Globus pallidus (tissue), 1 donor: ENCODE measurements at regions not wholly inside any gene's neighbourhood (a gene's known extent, or its start where the extent isn't known, plus 50 kb on each side); places are given as distances from the start of the nearest gene placed in this dataset.
A peak's percentile ranks its signal among the peaks of the same experiment; 100 is the strongest.

Experiments
- DNase-seq: peaks from one replicate; pipeline ENCODE4 v3.0.0-alpha.2; 2015; ENCODE audit warnings: low spot score

GRCh38 chr18:42137693-42138375 is 182.8 kb downstream of the PIK3C3 start:
- no peak for DNase-seq

- DNase-seq, result peak; percentile 5
Measured at GRCh38 chr18:42141439-42141838, 186.4 kb downstream of the PIK3C3 start.

- no peak for DNase-seq
Measured at GRCh38 chr18:42155024-42155423, 200.0 kb downstream of the PIK3C3 start.

GRCh38 chr18:42156281-42156680 is 201.2 kb downstream of the PIK3C3 start:
- DNase-seq, result no peak

GRCh38 chr18:42157420-42157819 is 202.4 kb downstream of the PIK3C3 start:
- no peak for DNase-seq

GRCh38 chr18:42157878-42158277 is 202.8 kb downstream of the PIK3C3 start:
- no peak for DNase-seq

GRCh38 chr18:42159146-42159545 is 204.1 kb downstream of the PIK3C3 start:
- no peak for DNase-seq

GRCh38 chr18:42163321-42163720 is 208.3 kb downstream of the PIK3C3 start:
- DNase-seq, result no peak

GRCh38 chr18:42164556-42164955 is 209.5 kb downstream of the PIK3C3 start:
- DNase-seq, result no peak

- no peak for DNase-seq
Measured at GRCh38 chr18:42165922-42166513, 211.0 kb downstream of the PIK3C3 start.

GRCh38 chr18:42168487-42168886 is 213.5 kb downstream of the PIK3C3 start:
- no peak for DNase-seq

GRCh38 chr18:42168907-42169306 is 213.9 kb downstream of the PIK3C3 start:
- no peak for DNase-seq

GRCh38 chr18:42174909-42175308 is 219.9 kb downstream of the PIK3C3 start:
- no peak for DNase-seq

- no peak for DNase-seq
Measured at GRCh38 chr18:42176599-42176998, 221.6 kb downstream of the PIK3C3 start.

- DNase-seq, result no peak
Measured at GRCh38 chr18:42177390-42177789, 222.4 kb downstream of the PIK3C3 start.

- DNase-seq, result no peak
Measured at GRCh38 chr18:42178376-42179080, 223.5 kb downstream of the PIK3C3 start.

GRCh38 chr18:42179542-42180121 is 224.6 kb downstream of the PIK3C3 start:
- DNase-seq, result no peak

GRCh38 chr18:42181474-42181873 is 226.4 kb downstream of the PIK3C3 start:
- DNase-seq, result no peak

- DNase-seq, result no peak
Measured at GRCh38 chr18:42182728-42183700, 228.0 kb downstream of the PIK3C3 start.

- DNase-seq, result no peak
Measured at GRCh38 chr18:42183746-42184145, 228.7 kb downstream of the PIK3C3 start.

GRCh38 chr18:42184685-42185477 is 229.8 kb downstream of the PIK3C3 start:
- DNase-seq, result no peak
